Breast epithelium (tissue), 4 donors: ENCODE measurements at regions not wholly inside any gene's neighbourhood (a gene's known extent, or its start where the extent isn't known, plus 50 kb on each side); places are given as distances from the start of the nearest gene placed in this dataset.
"Not testable (repeated sequence)": the region's sequence is repeated elsewhere in the genome, so short reads cannot be mapped to it uniquely, and the experiment has no call there.

Experiments
- DNase-seq, 2 donors: peaks; one replicate each; pipeline ENCODE4 v3.0.0-alpha.2; 2019; ENCODE audit warnings: low spot score in 2 of 2
- H3K27ac ChIP-seq, 2 donors: fragments of 200-600 bp; sonication (generic) in 1 of 2; one replicate each; pipeline ENCODE4 v1.5.1; 2016 to 2019; ENCODE audit warnings: mild to moderate bottlenecking in 1 of 2
- H3K27me3 ChIP-seq, 2 donors: fragments of 200-600 bp; sonication (generic) in 1 of 2; one replicate each; pipeline versions ENCODE4 v1.5.1 to v1.6.0; 2017 to 2019; ENCODE audit warnings: control low read depth in 1 of 2, mild to moderate bottlenecking in 1 of 2
- H3K36me3 ChIP-seq: fragments of 200-600 bp; one replicate; pipeline ENCODE4 v1.5.1; 2019
- H3K4me1 ChIP-seq, 2 donors: fragments of 200-600 bp; sonication (generic); one replicate each; pipeline ENCODE4 v1.5.1; 2016 to 2019; ENCODE audit warnings: control low read depth in 1 of 2
- H3K4me3 ChIP-seq, 3 donors: fragments of 200-600 bp; sonication (generic); 1 replicate in 2 of 3; 2 replicates in 1 of 3; pipeline ENCODE4 v1.5.1; 2016 to 2019; ENCODE audit warnings: mild to moderate bottlenecking in 3 of 3, moderate library complexity in 2 of 3
- H3K9me3 ChIP-seq, 2 donors: fragments of 200-600 bp; sonication (generic) in 1 of 2; one replicate each; pipeline ENCODE4 v1.5.1; 2016 to 2019; ENCODE audit warnings: control low read depth in 1 of 2
- CTCF ChIP-seq, 3 donors: fragments of 450-650 bp; IDR thresholded peaks; one replicate each; pipeline ENCODE4 v1.5.1; 2016 to 2017; ENCODE audit warnings: antibody characterized with exemption in 3 of 3, mild to moderate bottlenecking in 3 of 3, moderate library complexity in 3 of 3
- POLR2A ChIP-seq: fragments of 450-650 bp; IDR thresholded peaks from one replicate; pipeline ENCODE4 v1.6.1; 2016; ENCODE audit warnings: antibody characterized with exemption, mild to moderate bottlenecking, moderate library complexity
- POLR2AphosphoS5 ChIP-seq, 3 donors: sonication (generic); formaldehyde crosslinking; IDR thresholded peaks; one replicate each; pipeline ENCODE4 v1.6.1; 2017; ENCODE audit warnings: antibody characterized with exemption in 3 of 3
- intact Hi-C: fragments of 100-400 bp; cut with DNase I; formaldehyde crosslinking; loops from one replicate; pipeline ENCODE4 v1.15.1; 2023; ENCODE audit warnings: low total_unique reads

GRCh38 chr14:106174206-106174605 is 647.8 kb downstream of the TMEM121 start:
- no peak for TF ChIP-seq CTCF (IDR thresholded peaks at IDR 0.05)
- intact Hi-C loops, result no loop called here

GRCh38 chr14:106177266-106178246 is 651.2 kb downstream of the TMEM121 start:
- DNase-seq, H3K27me3 ChIP-seq, H3K4me1 ChIP-seq, H3K4me3 ChIP-seq, H3K9me3 ChIP-seq, H3K27ac ChIP-seq, intact Hi-C loops, H3K36me3 ChIP-seq: not testable (repeated sequence)

More at GRCh38 chr14:106174206-106174605, 647.8 kb downstream of the TMEM121 start:
- no peaks in the 10 kb centered on the region for H3K36me3 ChIP-seq
- no peaks in the 10 kb centered on the region for H3K9me3 ChIP-seq
- no peak for DNase-seq
- H3K27me3 ChIP-seq, result no peaks in the 10 kb centered on the region
- no peak overlapping the region for H3K27ac ChIP-seq
- no peaks in the 10 kb centered on the region for H3K4me1 ChIP-seq
- H3K4me3 ChIP-seq, result no peak overlapping the region

- Histone ChIP-seq H3K9me3 (no peaks in the 10 kb centered on the region), H3K4me1 (no peaks in the 10 kb centered on the region), H3K27me3 (no peaks in the 10 kb centered on the region), H3K27ac (no peak overlapping the region), H3K36me3 (no peaks in the 10 kb centered on the region), H3K4me3 (no peak overlapping the region)
- intact Hi-C loops, result no loop called here
- no peak for DNase-seq
- no peak for TF ChIP-seq CTCF (IDR thresholded peaks at IDR 0.05)
- TF ChIP-seq POLR2A, result no peak
- no peak for TF ChIP-seq POLR2AphosphoS5 (IDR thresholded peaks at IDR 0.05)
Measured at GRCh38 chr14:106179761-106180160, 653.4 kb downstream of the TMEM121 start.

- DNase-seq, H3K9me3 ChIP-seq, H3K4me1 ChIP-seq, H3K27ac ChIP-seq, H3K4me3 ChIP-seq, H3K27me3 ChIP-seq, intact Hi-C loops, H3K36me3 ChIP-seq: not testable (repeated sequence)
Measured at GRCh38 chr14:106184771-106185170, 658.4 kb downstream of the TMEM121 start.

GRCh38 chr14:106185174-106185836 is 658.9 kb downstream of the TMEM121 start:
- H3K27ac ChIP-seq, H3K4me1 ChIP-seq, H3K36me3 ChIP-seq, H3K4me3 ChIP-seq, intact Hi-C loops, H3K9me3 ChIP-seq, DNase-seq, H3K27me3 ChIP-seq: not testable (repeated sequence)

GRCh38 chr14:106185837-106186233 is 659.5 kb downstream of the TMEM121 start:
- Histone ChIP-seq H3K4me1 (no peaks in the 10 kb centered on the region), H3K27ac (no peak overlapping the region), H3K27me3 (no peaks in the 10 kb centered on the region), H3K4me3 (no peak overlapping the region), H3K9me3 (no peaks in the 10 kb centered on the region), H3K36me3 (no peaks in the 10 kb centered on the region)
- intact Hi-C loops, result no loop called here
- DNase-seq, result no peak
- no peak for TF ChIP-seq POLR2AphosphoS5 (IDR thresholded peaks at IDR 0.05)
- no peak for TF ChIP-seq POLR2A
- no peak for TF ChIP-seq CTCF (IDR thresholded peaks at IDR 0.05)
